ENCODE measurements at regions not wholly inside any gene's neighbourhood (a gene's known extent, or its start where the extent isn't known, plus 50 kb on each side); places are given as distances from the start of the nearest gene placed in this dataset.

- FAIRE-seq (no peak), DNase-seq (ENCODE audit: insufficient read length, low spot score) (no peak)
Observed at GRCh38 chr9:107673861-107674720, 184.5 kb upstream of the KLF4 start.

DNA sequence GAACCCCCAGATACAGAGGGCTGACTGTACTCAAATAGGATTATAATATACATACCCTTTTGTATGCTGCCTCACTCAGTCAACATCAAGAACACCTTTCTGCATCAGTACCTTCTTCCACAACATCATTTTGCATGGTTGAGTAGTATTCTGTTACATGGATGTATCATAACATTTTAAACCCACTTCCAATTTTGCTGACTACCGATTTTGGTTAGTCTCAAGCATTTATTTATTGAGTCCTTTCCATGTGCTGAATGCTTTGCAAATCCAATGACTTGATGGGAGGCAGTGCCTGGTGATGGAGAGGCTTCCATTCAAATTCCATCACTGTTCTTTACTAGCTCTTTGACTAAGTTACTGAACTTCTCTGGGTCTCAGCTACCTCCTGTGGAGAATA lies 182.0 kb upstream of the KLF4 start:
- DNase-seq (ENCODE audit: insufficient read length, low spot score), result no peak
- no peak for FAIRE-seq

DNA sequence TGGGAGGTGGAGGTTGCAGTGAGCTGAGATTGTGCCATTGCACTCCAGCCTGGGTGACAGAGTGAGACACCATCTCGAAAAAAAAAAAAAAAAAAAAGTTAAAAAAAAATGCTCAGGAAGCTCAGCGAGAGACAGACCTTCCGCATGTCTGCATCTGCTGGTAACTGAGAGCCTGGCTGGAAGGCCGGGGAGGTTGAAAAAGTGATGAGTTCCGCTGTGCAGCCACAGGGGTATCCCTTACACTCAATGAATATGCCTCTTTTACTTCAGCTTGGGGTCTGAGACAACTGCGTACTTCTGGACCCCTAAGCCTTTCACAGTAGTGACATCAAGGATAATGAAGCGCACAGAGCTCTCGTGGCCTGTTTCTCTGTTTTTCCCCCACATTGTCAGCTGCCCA lies 179.9 kb upstream of the KLF4 start:
- no peak for FAIRE-seq
- no peak for DNase-seq (ENCODE audit: insufficient read length, low spot score)

- FAIRE-seq (no peak), DNase-seq (ENCODE audit: insufficient read length, low spot score) (no peak)
Observed at GRCh38 chr9:107667231-107668070, 177.9 kb upstream of the KLF4 start.

GRCh38 chr9:107665057-107665456 lies 175.5 kb upstream of the KLF4 start:
- FAIRE-seq (no peak), DNase-seq (ENCODE audit: insufficient read length, low spot score) (no peak)

DNA sequence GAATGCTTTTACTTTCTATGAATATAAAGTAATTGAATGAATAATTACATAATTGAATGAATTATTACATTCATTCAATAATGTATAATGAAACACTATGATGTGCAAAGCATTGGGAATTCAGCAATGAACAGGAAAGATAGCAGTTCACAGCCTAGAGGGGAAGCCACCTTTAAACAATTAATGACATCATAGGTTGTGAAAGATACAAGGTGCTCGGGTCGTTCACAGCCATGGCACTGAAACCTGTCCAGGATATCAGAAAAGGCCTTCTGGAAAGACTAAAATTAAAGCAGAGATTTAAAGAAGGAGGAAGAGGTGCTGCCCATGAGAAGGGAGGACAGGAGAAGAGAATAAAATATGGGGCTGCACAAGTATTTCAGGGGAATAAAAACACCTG lies 171.4 kb upstream of the KLF4 start:
- DNase-seq (ENCODE audit: insufficient read length, low spot score) (no peak), FAIRE-seq (no peak)

DNA sequence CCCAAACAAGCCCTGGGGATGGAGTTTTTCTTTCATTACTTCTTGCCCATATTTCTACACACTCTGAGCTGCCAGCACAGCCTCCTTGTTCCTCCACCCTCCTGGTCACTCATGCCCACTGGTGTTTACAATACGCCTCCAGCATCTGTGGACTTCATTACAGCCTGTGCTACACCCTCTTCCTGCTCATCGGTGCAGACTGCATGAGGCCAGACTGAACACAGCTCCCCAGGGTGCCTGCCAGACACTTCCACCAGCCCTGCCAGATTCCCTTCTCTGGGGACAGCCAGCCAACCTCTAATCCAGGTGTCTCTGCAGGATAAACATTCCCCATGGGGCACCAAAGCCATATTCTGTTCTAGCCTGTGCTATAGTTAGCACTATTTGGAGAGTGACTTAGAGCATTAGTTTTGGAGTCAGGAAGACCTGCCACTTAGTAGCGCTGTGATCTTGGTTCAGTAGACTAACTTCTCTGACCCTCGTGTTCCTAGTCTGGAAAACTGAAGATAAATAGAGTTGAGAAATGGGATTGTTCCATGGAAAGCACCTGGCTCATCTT lies 163.8 kb upstream of the KLF4 start:
- DNase-seq (ENCODE audit: insufficient read length, low spot score) (no peak), FAIRE-seq (no peak)

DNA sequence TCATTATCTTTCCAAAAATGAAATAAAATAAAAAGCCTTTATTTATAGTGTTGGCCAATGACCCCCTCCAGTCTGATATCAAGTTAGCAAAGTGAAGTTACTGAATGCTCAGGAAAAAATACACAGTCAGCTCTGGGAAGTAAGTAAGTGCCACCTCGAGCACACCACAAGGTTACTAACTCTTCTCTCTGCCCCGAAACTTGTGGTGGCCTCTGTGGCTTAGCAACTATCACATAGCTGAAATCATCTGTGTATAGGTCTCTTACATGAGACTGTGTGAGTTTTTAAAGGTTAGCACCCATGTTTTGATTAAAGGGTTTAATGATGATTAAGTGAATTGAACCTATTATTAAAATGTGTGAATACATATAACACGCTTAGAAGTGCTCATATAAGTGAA lies 161.4 kb upstream of the KLF4 start:
- DNase-seq (ENCODE audit: insufficient read length, low spot score) (no peak), FAIRE-seq (no peak)

DNA sequence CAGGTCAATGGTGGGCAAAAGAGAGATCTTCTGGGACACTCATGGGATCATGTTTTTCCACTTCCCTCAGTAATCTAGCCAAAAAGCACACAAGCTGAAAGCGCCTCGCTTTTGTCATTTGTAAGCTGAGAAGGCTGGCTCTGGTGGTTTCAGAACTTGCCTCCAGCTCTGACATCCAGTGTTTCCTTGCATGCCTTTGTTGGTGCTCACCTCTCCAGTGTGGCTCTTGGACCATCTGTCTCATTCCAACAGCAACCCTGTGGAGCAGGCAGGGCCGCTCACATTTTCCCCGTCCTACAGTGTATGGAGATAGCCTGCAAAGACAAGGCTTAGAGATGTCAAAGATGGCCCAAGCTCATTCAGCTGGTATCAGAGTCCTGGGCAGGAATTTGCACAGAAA lies 160.8 kb upstream of the KLF4 start:
- no peak for DNase-seq (ENCODE audit: insufficient read length, low spot score)
- FAIRE-seq, result no peak

DNA sequence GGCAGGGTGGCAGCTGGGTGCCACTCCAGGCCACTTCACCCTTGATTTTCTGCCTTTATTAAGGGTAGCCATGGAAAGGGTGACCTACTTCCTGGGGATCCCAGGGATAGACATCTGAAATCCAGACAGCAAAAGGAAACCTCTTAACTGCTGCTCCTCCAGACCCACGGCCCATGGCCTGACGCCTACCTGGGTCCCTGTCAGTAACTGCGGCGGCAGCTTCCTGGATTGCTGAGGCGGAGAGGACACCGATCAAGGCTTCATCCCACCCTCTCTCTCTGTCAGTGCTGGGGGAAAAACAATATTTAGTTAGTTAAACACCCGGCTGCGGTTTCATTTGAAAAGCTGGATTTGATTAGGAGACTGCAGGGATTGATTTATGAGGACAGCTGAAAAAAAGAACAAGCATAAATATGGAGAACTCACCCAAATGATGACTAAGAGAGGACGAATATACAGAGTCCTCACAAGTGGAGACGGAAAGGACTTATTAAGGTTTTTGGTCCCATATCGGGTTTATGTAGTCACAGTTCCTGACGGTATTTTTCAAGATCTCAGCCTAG lies 158.7 kb upstream of the KLF4 start:
- no peak for FAIRE-seq
- DNase-seq (ENCODE audit: insufficient read length, low spot score), result no peak

DNA sequence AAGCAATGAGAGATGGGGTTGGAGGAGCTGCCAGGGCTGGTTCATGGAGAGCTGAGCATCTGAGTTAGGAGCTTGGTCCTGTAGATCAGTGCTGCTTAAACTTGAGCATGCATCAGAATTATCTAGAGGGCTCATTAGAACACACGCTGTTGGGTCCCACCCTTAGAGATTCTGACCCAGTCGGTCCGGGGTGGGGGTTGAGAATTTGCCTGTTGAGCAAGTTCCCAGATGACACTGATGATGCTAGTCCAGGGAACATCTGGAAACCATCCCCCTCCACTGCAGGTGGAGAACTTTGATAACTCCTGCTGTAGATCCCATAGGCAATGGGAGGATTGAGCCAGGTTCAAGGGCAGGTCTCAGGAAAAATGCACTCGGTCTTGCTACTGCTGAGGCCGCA lies 158.0 kb upstream of the KLF4 start:
- FAIRE-seq (no peak), DNase-seq (ENCODE audit: insufficient read length, low spot score) (no peak)

GRCh38 chr9:107647141-107647540 lies 157.6 kb upstream of the KLF4 start:
- no peak for DNase-seq (ENCODE audit: insufficient read length, low spot score)
- no peak for FAIRE-seq

DNA sequence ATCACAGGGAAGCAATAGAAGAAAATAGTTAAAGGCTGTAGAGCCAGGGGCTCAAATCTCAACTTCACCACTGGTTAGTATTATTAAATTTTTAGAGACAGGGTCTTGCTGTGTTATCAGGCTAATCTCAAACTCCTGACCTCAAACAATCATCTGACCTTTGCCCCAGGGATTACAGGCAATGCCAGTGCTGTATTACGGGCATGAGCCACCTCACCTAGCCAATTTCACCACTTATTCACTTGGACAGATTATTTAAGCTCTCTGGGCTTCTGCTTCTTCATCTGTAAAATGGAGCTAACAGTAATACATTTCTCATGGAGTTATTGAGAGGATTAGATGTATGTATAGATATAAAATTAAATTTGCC lies 155.9 kb upstream of the KLF4 start:
- FAIRE-seq, result no peak
- DNase-seq (ENCODE audit: insufficient read length, low spot score), result no peak

DNA sequence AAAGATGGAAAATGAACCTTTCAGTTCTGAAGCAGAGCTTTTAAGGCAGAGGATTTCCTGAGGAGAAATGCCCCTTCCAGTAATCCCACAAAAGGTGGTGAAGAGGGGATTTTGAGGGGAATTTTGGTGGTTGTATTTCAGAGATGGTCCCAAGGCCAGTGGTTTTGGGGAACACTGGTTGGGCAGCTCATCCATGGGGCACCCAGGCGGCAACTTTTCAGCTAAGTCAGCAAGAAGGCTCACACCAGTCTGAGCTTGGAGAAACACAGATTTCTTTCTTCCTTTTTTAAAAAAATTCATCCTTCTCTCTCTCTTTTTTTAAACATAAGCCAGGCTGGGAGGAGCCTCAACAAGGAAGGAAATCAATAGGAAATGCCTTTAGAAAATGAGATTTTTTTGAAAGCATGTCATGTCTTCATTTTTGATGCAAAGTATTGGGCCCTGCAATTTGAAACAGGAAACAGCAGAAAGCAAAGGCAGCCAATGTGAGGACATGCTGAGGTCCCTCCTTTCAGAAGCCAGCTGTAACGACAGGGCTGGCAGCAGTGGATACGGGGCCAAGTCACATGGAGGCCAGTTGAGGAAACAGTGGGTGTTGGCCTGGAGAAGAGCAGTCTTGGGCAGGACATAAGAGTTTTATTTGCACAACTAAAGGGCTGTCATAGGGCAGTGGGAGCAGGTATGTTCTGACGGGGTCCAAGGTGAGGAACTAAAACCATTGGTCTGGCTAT lies 155.3 kb upstream of the KLF4 start:
- DNase-seq (ENCODE audit: insufficient read length, low spot score) (no peak), FAIRE-seq (no peak)

DNA sequence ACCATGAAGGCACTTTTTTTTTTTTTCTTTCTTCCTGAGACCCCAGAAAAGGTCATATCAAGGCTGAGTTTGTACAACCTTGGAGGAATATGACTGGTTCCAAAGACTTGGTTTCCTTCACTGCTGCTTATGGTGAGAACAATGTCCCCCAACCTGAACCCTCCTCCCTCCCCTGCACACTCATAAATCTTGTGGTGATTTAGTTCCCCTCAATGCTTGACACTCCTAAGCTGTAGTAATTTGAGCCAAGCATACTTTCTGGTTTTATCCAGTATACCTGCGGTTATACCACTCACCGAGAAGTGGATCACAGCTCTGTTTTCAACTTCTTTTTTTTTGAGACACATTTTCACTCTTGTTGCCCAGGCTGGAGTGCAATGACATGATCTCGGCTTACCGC lies 149.9 kb upstream of the KLF4 start:
- DNase-seq (ENCODE audit: insufficient read length, low spot score), result no peak
- no peak for FAIRE-seq

DNA sequence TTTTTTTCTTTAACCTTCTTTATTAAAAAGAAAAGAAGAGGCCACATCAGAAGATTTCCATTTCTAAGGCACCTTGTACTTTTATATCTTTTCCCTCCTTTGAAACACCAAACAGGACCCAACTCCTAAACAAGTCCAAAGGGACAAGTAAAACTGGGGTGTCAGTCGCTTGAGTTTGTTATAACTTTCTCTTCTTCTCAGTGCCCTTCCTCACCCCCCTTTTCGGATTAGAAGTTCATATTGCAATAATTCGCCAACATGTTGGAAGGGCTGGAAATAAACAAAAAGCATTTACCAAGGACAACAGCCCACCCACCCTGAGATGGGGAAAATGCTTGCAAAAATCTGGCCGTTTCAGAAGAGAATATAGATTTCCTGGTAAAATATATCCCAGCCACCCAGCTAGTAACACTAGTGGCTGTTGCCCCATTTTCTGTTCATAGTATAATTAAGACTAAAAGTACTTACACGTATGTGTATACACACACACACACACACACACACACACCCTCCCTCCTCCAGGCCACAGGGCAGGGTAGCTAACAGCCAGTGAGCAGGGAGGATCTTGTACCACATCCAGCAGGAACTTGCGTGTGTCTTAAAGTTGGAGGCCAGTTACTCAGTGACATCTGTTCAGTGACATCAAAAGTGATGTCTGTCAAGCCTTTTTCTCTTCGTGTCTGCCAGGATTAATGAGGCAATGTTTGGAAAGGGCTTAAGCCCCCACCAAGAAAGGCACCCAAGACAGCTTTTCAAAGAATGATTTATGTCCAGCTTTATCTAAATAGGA lies 149.1 kb upstream of the KLF4 start:
- DNase-seq (ENCODE audit: insufficient read length, low spot score) (no peak), FAIRE-seq (no peak)

- DNase-seq (ENCODE audit: insufficient read length, low spot score) (peak; percentile 51), FAIRE-seq (no peak)
Observed at GRCh38 chr9:107637421-107638420, 148.2 kb upstream of the KLF4 start.

DNA sequence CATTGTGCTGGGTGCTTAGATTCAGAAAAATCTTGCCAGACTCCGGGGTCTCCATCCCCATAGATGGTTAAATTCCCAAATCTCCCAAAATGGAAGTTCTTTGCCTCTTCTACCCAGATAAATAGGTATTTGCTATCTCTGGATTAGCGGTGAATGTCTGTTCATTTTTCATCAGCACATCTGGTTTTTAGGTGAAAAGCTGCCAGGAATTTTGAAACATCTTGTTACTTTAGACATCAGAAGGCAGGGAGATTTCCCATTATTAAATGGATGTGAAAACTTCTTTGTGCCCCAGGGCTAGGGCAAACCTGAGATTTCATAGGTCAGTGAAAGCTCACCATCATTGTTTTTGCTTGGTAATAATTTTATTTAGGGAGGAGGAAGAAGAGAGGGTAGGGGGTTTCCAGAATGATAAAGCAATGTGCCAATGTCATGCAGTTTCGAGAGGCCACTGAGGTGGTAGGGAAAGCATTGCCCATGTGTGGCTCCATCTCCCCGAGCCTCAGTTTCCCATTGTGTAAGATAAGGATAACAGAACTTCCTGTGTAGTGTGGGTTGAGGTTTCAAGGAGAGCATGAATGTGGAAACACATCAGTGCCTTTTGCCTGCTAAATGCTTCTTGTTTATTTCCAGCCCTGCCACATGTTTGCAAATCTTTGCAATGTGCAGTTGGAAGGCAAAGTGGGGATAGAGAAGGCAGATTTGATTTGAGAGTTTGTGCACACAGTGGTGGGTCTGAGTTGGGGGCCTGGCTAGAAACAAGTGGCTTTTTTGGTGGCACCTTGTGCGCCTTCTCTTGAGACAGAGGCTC lies 147.2 kb upstream of the KLF4 start:
- no peak for FAIRE-seq

More for the DNA sequence above, 147.2 kb upstream of the KLF4 start:
- no peak for DNase-seq (ENCODE audit: insufficient read length, low spot score)

All from HTR-8/SVneo (cell line).